AG20443 (cell line): ENCODE measurements at regions not wholly inside any gene's neighbourhood (a gene's known extent, or its start where the extent isn't known, plus 50 kb on each side); places are given as distances from the start of the nearest gene placed in this dataset.
"Not testable (repeated sequence)": the region's sequence is repeated elsewhere in the genome, so short reads cannot be mapped to it uniquely, and the experiment has no call there.

Experiments used
- DNase-seq: peaks from one replicate; pipeline ENCODE4 v3.0.0; 2012; ENCODE audit warnings: low spot score, mixed read lengths

DNA sequence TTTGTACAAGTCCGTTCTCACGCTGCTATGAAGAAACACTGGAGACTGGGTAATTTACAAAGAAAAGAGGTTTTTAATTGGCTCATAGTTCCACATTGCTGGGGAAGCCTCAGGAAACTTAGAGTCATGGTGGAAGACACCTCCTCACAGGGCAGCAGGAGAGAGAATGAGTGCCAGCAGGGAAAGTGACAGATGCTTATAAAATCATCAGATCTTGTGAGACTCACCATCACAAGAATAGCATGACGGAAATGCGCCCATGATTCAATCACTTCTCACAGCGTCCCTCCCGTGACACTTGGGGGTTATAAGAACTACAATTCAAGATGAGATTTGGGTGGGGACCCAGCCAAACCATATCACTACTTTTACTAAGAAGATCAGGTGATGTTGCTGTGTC is 285.8 kb downstream of the TMX3 start:
- no peak for DNase-seq

DNA sequence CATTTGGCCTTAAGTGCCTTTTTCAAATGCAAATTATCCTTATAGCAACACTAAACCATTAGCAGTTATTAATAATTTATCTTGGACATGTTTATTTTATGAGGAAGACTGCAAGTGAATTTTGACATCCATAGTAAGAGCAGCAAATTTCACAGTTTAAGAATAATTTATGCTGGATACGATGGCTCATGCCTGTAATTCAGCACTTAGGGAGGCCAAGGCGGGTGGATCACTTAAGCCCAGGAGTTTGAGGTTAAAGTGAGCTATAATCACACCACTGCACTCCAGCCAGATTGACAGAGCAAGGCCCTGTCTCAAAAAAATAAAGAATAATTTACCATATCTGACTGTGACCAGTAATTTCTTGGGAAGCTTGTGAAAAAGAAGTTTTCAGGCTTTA is 286.2 kb downstream of the TMX3 start:
- no peak for DNase-seq

DNA sequence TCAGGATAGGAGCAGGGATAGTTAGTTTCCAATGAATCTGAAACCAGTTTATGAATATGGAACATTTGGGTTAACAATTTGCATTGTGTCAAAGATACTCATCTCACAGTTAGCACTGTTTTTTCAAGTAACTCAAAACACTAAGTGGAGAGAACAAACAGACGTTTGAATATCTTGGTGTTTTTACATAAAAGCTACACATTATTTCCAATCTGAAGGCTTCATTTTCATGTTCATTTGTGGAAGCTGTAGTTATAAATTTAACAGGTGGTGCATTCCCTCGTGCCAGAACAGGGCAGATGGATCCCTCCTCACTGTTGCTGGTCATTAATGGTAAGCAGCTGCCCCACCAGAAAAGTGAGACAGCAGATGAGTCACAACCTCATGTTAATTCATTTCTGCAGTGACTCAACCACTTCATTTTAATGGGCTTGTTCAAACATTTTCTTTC is 286.9 kb downstream of the TMX3 start:
- DNase-seq: peak; percentile 76

DNA sequence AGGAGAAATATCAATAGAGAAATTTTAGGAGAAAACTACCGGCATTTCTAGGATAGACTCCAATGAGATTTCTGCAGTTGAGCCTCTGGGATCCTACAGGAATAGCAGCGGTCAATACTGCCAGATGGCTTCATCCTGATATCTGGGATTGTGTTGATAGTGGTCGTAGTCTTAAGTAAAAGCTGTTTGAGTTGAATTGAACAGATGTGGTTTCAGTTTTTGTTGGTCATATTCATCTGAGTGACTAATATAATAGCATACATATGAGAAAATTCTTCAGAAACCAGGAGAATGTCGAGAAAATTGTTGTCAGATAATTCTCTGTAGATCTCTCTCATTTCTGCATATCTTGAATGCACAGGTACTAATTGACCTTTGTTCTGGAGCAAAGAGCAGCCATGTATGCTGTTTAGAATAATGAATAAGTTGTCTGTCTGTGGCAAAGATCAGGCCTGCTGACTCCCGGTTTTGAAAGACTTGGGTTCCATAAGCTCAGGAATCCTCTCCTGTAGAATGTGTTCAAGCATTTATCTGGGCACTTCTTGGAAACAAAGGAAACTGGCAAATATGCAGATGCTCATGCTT is 288.1 kb downstream of the TMX3 start:
- peak; percentile 9 for DNase-seq

DNA sequence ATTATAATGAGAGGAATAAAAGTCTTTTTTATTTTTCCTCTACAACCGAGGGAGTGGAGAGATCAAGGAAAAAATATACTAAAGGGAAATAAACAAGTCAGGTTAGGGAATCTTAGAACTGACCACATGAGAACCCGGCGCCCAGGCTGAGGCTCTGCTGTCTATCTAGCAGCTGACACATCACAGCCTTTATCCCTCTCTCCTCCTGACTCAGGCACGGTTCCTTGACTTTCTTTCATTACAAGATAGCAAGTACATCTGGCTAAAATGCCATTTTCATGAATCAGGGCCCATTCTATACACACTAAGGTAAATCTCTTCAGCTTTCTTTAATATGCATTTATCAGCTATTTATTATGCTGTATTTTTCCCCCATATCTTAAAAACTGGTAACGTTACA is 296.0 kb downstream of the TMX3 start:
- DNase-seq: no peak

GRCh38 chr18:68418226-68418868 is 296.6 kb downstream of the TMX3 start:
- DNase-seq: no peak

- peak; percentile 21 for DNase-seq
Measured at GRCh38 chr18:68417826-68418225, 297.1 kb downstream of the TMX3 start.

DNA sequence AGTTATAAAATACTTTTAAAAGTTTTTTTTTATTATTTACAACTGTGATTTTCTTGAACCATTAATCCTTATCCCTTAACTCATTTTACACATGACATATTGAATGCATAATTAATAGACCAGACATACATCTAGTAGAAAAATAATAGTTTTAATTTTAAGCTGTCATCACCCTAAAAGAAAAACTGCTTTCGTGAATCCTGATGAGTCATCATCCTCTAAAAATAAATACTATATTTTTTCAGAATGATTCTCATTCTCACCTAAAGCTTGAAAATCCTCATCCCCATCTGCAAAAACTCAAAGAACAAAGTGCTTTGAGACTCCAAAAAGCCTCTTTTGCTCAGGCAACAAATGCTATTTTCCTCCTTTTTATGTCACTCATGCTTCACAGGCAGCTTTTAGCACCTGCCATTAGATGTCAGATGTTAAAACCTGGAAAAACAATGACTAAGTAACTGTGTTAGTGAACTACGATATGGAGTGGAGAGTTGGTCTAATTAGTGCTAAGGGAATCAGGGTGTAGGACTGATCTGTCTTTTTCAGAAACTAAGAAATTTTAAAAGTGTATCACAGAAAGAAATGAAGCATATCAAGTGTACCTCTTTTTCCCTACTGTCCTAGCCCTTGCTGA is 297.6 kb downstream of the TMX3 start:
- no peak for DNase-seq

GRCh38 chr18:68414407-68414806 is 300.5 kb downstream of the TMX3 start:
- DNase-seq: no peak

DNA sequence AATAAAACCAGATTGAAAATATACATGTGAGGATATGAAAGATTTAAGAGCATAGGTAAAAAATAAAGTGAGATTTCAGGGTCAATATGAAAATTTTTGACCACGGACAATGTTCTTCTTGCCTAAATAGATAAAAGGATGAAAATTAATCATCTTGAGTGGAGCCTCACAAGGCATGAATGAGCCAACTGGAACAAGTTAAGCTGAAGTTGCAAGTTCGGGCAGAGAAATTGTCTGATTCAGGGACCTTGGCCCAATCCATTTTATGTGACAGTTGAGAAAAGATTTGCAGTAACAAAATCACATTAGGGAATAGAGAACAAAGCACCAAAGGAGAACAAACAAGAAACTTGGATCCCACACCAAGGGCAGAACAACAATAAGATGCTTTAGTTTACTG is 305.3 kb downstream of the TMX3 start:
- no peak for DNase-seq

DNA sequence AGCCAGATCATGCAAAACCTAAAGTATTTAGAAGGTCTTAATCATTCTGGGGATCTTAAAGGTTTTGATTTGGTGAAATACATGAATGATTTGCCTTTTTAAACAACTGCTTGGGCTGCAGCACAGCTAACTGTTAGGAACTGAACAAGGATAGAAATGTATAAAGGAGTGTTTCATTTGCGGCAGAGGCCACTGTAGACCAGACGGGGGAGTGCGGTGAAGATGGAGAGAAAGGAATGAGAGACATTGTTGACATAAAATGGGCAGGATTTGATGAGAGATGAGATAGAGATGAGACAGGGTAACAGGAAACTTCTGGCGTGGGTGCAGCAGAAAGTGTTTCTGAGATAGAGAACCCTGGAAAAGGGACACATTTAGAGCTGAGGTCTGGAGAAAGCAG is 308.1 kb downstream of the TMX3 start:
- DNase-seq: peak; percentile 49

DNA sequence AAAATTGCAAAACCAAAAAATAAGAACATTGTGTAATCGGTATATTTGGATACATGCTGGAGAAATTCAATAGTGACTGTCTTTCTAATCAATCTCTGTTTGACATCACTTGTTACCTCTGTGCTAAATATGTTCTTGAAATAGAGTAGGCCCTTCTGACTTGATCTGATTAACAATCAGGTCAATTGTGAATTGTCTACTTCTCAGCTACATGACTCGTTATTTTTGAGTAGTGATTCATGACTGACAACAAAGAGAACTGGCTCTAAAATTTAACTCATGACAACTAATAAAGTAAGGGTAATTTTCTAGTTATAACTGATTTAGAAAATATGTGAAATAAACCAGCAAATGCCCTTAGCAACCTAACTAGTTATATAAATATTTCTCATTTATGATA is 312.1 kb downstream of the TMX3 start:
- DNase-seq: no peak

GRCh38 chr18:68400889-68401288 is 314.0 kb downstream of the TMX3 start:
- no peak for DNase-seq

DNA sequence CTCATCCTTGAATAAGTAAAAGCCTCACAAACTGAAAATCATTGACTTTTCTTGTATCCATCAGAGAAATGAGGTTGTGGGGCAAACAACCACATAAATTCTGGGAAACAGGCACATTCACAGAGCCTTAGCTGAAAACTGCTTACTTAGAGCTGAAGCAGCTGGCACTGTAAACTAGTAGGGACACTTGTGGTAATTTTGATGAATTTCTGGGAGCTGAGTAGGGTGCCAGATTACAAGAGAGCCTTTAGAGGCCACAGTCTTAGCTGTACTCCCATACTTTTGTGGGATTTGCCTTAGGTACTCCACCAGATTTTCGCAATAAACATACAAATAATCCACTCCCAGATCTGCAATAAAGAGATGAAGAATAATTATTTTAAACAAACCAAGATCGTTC is 315.2 kb downstream of the TMX3 start:
- DNase-seq: no peak

DNA sequence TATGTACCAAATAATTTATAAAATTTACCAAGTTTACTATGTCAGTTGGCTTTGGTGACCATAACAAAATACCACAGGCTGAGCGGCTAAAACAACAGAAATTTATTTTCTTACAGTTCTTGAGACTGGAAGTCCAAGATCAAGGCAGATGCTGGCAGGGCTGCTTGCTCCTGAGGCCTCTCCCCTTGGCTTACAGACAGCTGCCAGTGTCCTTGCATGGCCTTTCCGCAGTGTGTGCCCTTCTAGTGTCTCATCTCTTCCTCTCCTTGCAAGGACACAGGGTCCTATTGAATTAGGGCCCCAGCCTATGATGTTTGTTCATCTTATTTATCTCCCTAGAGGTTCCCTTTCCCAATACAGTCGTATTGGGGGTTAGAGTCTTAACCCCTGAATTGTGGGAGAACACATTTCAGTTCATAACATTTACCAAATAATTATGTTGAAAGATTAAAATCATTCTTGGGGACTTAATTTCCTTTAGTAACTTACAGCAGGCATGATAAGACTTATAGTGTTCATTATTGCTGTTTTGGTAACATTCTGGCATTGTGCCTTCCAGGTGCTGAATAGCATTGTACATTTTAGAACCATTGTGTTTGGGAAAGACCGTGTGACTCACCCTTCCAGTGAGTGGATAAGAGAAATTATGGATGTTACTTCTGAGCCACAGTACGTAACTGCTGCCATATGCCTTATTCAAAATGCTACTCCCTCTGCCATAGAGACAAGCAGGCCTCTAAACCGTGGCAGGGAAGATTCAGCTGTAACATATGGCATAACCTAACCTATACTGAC is 317.5 kb downstream of the TMX3 start:
- no peak for DNase-seq

DNA sequence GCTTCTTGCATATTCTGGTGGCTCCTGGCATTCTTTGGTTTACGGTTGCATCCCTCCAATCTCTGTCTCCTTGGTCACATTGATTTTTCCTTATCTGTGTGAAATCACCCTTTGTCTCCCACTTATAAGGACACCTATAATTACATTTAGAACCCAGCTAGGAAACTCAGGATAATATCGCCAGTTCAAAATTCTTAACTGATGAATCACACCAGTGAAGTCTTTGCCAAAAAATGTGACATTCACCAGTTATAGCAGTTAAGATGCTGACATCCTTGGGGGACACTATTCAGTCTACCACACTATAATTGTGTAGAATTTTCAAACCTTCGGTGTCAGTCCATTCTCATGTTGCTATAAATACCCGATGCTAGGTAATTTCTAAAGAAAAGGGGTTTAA is 320.2 kb downstream of the TMX3 start:
- peak; percentile 12 for DNase-seq

DNA sequence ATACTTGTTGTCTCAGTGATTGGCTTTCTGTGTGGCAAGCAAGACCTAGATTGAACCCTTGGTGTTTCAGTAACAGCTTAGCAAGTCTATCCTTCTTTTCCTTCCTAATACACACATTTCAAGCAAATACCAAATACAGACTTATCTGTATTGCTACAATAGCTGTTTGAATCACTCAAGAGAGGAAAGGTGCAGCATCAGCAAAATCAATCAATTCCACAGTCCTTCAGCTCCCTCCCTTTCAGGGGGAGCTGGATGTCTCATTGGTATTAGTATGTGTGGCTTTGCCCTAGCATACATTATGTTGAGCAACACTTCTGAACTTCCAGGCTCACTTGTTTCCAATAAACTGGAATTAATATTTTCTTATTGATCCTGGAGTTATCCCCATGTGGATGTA is 323.1 kb downstream of the TMX3 start:
- DNase-seq: no peak

DNA sequence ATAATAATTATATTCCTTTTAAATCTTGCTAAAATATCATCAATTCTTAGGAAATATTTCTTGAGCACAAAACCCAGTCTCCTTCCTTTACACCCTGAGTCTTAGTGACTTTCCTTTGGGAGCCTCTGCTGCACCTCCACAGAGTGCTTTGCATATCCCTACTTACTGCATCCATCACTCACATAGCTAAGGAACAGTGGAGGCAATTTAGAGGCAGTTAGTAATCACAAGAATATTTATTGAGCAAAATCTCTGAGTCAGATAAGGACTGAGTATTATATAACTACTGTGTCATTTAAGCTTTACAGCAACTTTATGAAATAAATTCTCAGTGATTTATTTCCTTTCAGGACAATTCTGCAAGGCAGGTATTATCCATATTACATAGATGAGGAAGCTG is 327.7 kb downstream of the TMX3 start:
- peak; percentile 14 for DNase-seq

- DNase-seq: not testable (repeated sequence)
Measured at GRCh38 chr18:68383979-68384378, 330.9 kb downstream of the TMX3 start.

GRCh38 chr18:68376926-68377325 is 338.0 kb downstream of the TMX3 start:
- DNase-seq: no peak

DNA sequence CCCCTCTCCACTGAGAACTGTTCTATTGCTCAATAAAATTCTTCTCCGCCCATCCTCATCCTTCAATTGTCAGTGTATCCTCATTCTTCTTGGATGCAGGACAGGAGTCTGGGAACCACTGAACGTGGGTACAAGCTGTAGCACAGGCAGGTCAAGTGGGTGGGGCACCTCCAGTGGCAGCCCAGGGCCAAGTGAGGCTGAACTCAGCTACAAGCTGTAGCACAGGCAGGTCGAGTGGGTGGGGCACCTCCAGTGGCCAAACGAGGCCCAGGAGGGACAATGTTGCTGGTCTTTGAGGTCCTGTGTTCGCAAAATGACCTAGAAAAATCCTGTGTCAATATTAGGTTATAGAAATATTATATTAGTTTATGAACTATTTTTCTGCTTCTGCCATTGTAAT is 352.0 kb downstream of the TMX3 start:
- no peak for DNase-seq

DNA sequence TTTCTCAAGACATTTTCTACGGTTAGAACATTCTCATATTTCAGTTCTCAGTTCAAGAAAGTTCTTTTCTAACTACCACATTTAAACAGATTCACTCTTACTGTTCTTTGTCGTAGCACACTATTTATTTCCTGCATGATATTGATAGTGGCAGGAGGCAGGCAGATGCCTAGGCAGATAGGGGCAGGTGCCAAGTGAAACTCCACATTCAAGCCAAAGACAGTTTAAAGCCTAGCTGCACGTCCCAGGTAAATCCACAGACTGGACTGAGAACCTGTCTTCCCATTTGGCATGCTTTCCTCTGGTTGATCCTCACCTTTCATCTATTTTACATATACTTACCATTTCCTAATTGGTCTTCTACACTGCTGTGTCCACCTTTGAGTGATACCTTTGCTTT is 359.3 kb downstream of the TMX3 start:
- no peak for DNase-seq

DNA sequence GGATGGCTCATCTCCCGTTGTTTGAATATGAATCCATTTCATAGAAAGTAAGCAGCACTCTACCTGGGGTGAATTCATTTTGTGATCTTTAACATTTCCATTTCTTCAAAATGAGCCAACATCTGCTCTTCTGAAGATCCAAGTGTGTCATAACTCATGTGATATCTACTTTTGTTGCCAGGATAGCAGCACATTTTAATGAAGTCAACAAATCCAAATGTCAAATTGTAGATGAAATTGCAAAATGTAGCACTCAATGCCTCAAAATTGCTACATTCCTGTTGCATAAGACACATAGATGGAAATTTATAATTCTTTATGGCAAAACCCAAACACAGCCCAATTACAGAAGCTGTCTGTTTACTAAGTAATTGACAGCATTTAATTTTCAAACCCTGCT is 360.7 kb downstream of the TMX3 start:
- peak; percentile 8 for DNase-seq
